ENCODE measurements at regions not wholly inside any gene's neighbourhood (a gene's known extent, or its start where the extent isn't known, plus 50 kb on each side); places are given as distances from the start of the nearest gene placed in this dataset.

GRCh38 chr11:111194860-111195568 is 50.5 kb upstream of the POU2AF2 start:
- H3K36me3 ChIP-seq, result no peaks in the 10 kb centered on the region
- no peaks in the 10 kb centered on the region for H3K27me3 ChIP-seq
- no peak overlapping the region for H3K4me3 ChIP-seq (ENCODE audit: low read depth in 1 of 2, low read length in 1 of 2)
- H3K9me3 ChIP-seq, result no peaks in the 10 kb centered on the region
- H3K4me1 ChIP-seq (ENCODE audit: control insufficient read depth in 1 of 2, insufficient read depth in 1 of 2, low read depth in 1 of 2, low read length in 1 of 2), result no peaks in the 10 kb centered on the region
- TF ChIP-seq CTCF (IDR thresholded peaks at IDR 0.05), result no peak
- no peak overlapping the region for H3K27ac ChIP-seq

GRCh38 chr11:111193924-111194490 is 51.5 kb upstream of the POU2AF2 start:
- Histone ChIP-seq H3K27me3 (no peaks in the 10 kb centered on the region), H3K9me3 (no peaks in the 10 kb centered on the region), H3K27ac (no peak overlapping the region), H3K36me3 (no peaks in the 10 kb centered on the region), H3K4me1 (ENCODE audit: control insufficient read depth in 1 of 2, insufficient read depth in 1 of 2, low read depth in 1 of 2, low read length in 1 of 2) (no peaks in the 10 kb centered on the region), H3K4me3 (ENCODE audit: low read depth in 1 of 2, low read length in 1 of 2) (no peak overlapping the region)
- TF ChIP-seq CTCF (IDR thresholded peaks at IDR 0.05), result no peak

GRCh38 chr11:111189466-111189865 is 56.1 kb upstream of the POU2AF2 start:
- no peaks in the 10 kb centered on the region for H3K4me1 ChIP-seq (ENCODE audit: control insufficient read depth in 1 of 2, insufficient read depth in 1 of 2, low read depth in 1 of 2, low read length in 1 of 2)
- H3K4me3 ChIP-seq (ENCODE audit: low read depth in 1 of 2, low read length in 1 of 2), result no peak overlapping the region
- H3K9me3 ChIP-seq, result no peaks in the 10 kb centered on the region
- TF ChIP-seq CTCF (IDR thresholded peaks at IDR 0.05), result no peak
- H3K27me3 ChIP-seq, result no peaks in the 10 kb centered on the region
- H3K36me3 ChIP-seq, result no peaks in the 10 kb centered on the region
- no peak overlapping the region for H3K27ac ChIP-seq

DNA sequence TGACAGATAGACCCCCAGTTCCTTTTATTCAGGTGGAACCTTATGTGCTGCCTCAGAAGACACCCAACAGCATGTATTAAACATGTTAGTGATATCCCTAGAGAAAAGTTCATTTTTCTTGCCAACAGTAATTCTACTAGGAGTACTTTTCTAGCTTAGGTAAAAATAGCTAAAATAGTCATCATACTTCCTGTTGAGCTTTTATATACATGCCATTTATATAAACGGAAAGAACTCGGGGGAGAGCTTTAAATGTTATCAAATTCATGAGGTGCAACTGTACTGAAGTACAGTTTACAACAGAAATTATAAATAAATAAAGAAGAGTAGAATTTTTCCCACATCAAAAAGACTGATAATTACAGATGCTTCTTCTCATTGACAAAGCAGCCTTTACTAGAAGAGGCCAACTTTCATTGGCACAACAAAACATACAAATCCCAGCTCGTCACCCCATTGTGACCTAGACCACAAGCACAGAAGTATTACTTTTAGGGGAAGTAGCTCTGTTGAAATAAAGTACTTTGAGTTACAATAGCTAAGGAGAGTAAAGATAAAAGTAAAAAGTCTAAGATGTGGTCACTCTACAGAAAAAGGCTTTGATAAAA is 59.1 kb upstream of the POU2AF2 start:
- Histone ChIP-seq H3K27ac (no peak overlapping the region), H3K27me3 (no peaks in the 10 kb centered on the region), H3K36me3 (no peaks in the 10 kb centered on the region), H3K4me3 (ENCODE audit: low read depth in 1 of 2, low read length in 1 of 2) (no peak overlapping the region), H3K4me1 (ENCODE audit: control insufficient read depth in 1 of 2, insufficient read depth in 1 of 2, low read depth in 1 of 2, low read length in 1 of 2) (no peaks in the 10 kb centered on the region), H3K9me3 (no peaks in the 10 kb centered on the region)
- TF ChIP-seq CTCF (IDR thresholded peaks at IDR 0.05), result no peak

DNA sequence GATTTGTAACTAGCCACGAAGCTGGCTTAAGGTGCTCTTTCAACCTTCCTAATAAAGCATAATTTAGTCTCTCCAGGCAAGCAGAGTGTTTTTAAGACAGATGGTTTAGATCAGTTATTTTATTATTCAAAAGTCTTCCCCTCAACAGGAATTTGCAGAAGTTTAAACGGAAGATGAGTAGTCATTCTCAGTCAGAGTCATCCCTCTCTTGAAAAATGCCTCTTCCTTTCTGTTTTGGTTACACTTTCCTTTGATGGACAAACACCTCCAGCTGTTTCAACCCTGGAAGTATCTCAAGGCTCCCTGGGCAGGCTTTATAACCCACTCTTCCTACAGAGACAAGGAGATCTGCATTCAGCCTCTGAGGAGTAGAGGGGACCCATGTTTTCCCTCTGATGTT is 60.3 kb upstream of the POU2AF2 start:
- TF ChIP-seq CTCF (IDR thresholded peaks at IDR 0.05), result no peak
- no peaks in the 10 kb centered on the region for H3K4me1 ChIP-seq (ENCODE audit: control insufficient read depth in 1 of 2, insufficient read depth in 1 of 2, low read depth in 1 of 2, low read length in 1 of 2)
- no peaks in the 10 kb centered on the region for H3K9me3 ChIP-seq
- H3K27me3 ChIP-seq, result no peaks in the 10 kb centered on the region
- no peak overlapping the region for H3K4me3 ChIP-seq (ENCODE audit: low read depth in 1 of 2, low read length in 1 of 2)
- no peaks in the 10 kb centered on the region for H3K36me3 ChIP-seq
- no peak overlapping the region for H3K27ac ChIP-seq
